Dendritic cell treated with granulocyte-macrophage colony-stimulating factor and Interleukin-4, amounts not matched to agents 40 ng/mL and 50 ng/mL, for 4 days (primary cell): ENCODE measurements at regions not wholly inside any gene's neighbourhood (a gene's known extent, or its start where the extent isn't known, plus 50 kb on each side); places are given as distances from the start of the nearest gene placed in this dataset.
"Not testable (repeated sequence)": the region's sequence is repeated elsewhere in the genome, so short reads cannot be mapped to it uniquely, and the experiment has no call there.

ENCODE experiments used
- H3K27ac Mint-ChIP-seq: one replicate; pipeline ENCODE4 v1.8.0; 2022; ENCODE audit warnings: mild to moderate bottlenecking, mixed read lengths
- H3K27me3 Mint-ChIP-seq: one replicate; pipeline ENCODE4 v1.8.0; 2022; ENCODE audit warnings: mild to moderate bottlenecking, mixed read lengths
- H3K36me3 Mint-ChIP-seq: one replicate; pipeline ENCODE4 v1.8.0; 2022; ENCODE audit warnings: low read depth, mixed read lengths
- H3K4me1 Mint-ChIP-seq: one replicate; pipeline ENCODE4 v1.8.0; 2022; ENCODE audit warnings: low read depth, mixed read lengths
- H3K4me3 Mint-ChIP-seq: one replicate; pipeline ENCODE4 v1.8.0; 2022; ENCODE audit warnings: mild to moderate bottlenecking, moderate library complexity, mixed read lengths
- H3K9me3 Mint-ChIP-seq: one replicate; pipeline ENCODE4 v1.8.0; 2022; ENCODE audit warnings: mixed read lengths
- intact Hi-C: fragments of 100-400 bp; cut with micrococcal nuclease; formaldehyde crosslinking; loops from one replicate; pipeline ENCODE4 v1.15.0; 2022

- intact Hi-C loops = no loop called here
- Mint-ChIP-seq H3K4me3 (no peak overlapping the region), H3K9me3 (peaks cover 39% of the 10 kb centered on the region), H3K36me3 (no peaks in the 10 kb centered on the region), H3K27me3 (no peaks in the 10 kb centered on the region), H3K4me1 (no peaks in the 10 kb centered on the region), H3K27ac (no peak overlapping the region)
Measured at GRCh38 chr13:65188721-65189120, 2041.4 kb downstream of the PCDH9 start.

GRCh38 chr13:65168026-65168425 is 2062.1 kb downstream of the PCDH9 start:
- H3K4me3 Mint-ChIP-seq = no peak overlapping the region
- H3K27me3 Mint-ChIP-seq = no peaks in the 10 kb centered on the region
- peaks cover 3% of the 10 kb centered on the region for H3K9me3 Mint-ChIP-seq
- intact Hi-C loops = no loop called here
- no peaks in the 10 kb centered on the region for H3K36me3 Mint-ChIP-seq
- no peak overlapping the region for H3K27ac Mint-ChIP-seq
- no peaks in the 10 kb centered on the region for H3K4me1 Mint-ChIP-seq

- H3K4me3 Mint-ChIP-seq = no peak overlapping the region
- intact Hi-C loops = no loop called here
- H3K27ac Mint-ChIP-seq = no peak overlapping the region
Measured at GRCh38 chr13:65166675-65167074, 2063.5 kb downstream of the PCDH9 start.

GRCh38 chr13:65159803-65160202 is 2070.3 kb downstream of the PCDH9 start:
- Mint-ChIP-seq H3K27ac (no peak overlapping the region), H3K4me1 (no peaks in the 10 kb centered on the region), H3K9me3 (peaks cover 16% of the 10 kb centered on the region), H3K27me3 (no peaks in the 10 kb centered on the region), H3K4me3 (no peak overlapping the region), H3K36me3 (no peaks in the 10 kb centered on the region)
- intact Hi-C loops = no loop called here

More at GRCh38 chr13:65166675-65167074, 2063.5 kb downstream of the PCDH9 start:
- H3K27me3 Mint-ChIP-seq = no peaks in the 10 kb centered on the region
- no peaks in the 10 kb centered on the region for H3K36me3 Mint-ChIP-seq
- no peaks in the 10 kb centered on the region for H3K4me1 Mint-ChIP-seq
- H3K9me3 Mint-ChIP-seq = peaks cover 14% of the 10 kb centered on the region

GRCh38 chr13:65155861-65156260 is 2074.3 kb downstream of the PCDH9 start:
- Mint-ChIP-seq H3K27me3 (no peaks in the 10 kb centered on the region), H3K9me3 (peaks cover 17% of the 10 kb centered on the region), H3K4me3 (no peak overlapping the region), H3K27ac (no peak overlapping the region), H3K36me3 (no peaks in the 10 kb centered on the region), H3K4me1 (no peaks in the 10 kb centered on the region)
- intact Hi-C loops = no loop called here

GRCh38 chr13:65154661-65155447 is 2075.3 kb downstream of the PCDH9 start:
- H3K9me3 Mint-ChIP-seq = peaks cover 17% of the 10 kb centered on the region
- H3K4me1 Mint-ChIP-seq = no peaks in the 10 kb centered on the region
- H3K27me3 Mint-ChIP-seq = no peaks in the 10 kb centered on the region
- H3K36me3 Mint-ChIP-seq = no peaks in the 10 kb centered on the region
- H3K27ac Mint-ChIP-seq = no peak overlapping the region
- H3K4me3 Mint-ChIP-seq = no peak overlapping the region
- intact Hi-C loops = no loop called here

GRCh38 chr13:65149687-65150086 is 2080.4 kb downstream of the PCDH9 start:
- H3K4me1 Mint-ChIP-seq = no peaks in the 10 kb centered on the region
- H3K27me3 Mint-ChIP-seq = no peaks in the 10 kb centered on the region

GRCh38 chr13:65143920-65144319 is 2086.2 kb downstream of the PCDH9 start:
- no peaks in the 10 kb centered on the region for H3K36me3 Mint-ChIP-seq
- H3K27ac Mint-ChIP-seq = no peak overlapping the region
- no peak overlapping the region for H3K4me3 Mint-ChIP-seq
- H3K9me3 Mint-ChIP-seq = peaks cover 12% of the 10 kb centered on the region
- no peaks in the 10 kb centered on the region for H3K4me1 Mint-ChIP-seq
- intact Hi-C loops = no loop called here
- no peaks in the 10 kb centered on the region for H3K27me3 Mint-ChIP-seq

More at GRCh38 chr13:65149687-65150086, 2080.4 kb downstream of the PCDH9 start:
- Mint-ChIP-seq H3K36me3 (no peaks in the 10 kb centered on the region), H3K27ac (no peak overlapping the region), H3K9me3 (peaks cover 29% of the 10 kb centered on the region), H3K4me3 (no peak overlapping the region)
- intact Hi-C loops = no loop called here

- no peak overlapping the region for H3K4me3 Mint-ChIP-seq
- no peak overlapping the region for H3K27ac Mint-ChIP-seq
- H3K9me3 Mint-ChIP-seq = peaks cover 21% of the 10 kb centered on the region
- H3K36me3 Mint-ChIP-seq = no peaks in the 10 kb centered on the region
- no peaks in the 10 kb centered on the region for H3K4me1 Mint-ChIP-seq
- intact Hi-C loops = no loop called here
- H3K27me3 Mint-ChIP-seq = no peaks in the 10 kb centered on the region
Measured at GRCh38 chr13:65133094-65133493, 2097.0 kb downstream of the PCDH9 start.

- Mint-ChIP-seq H3K36me3 (no peaks in the 10 kb centered on the region), H3K27me3 (no peaks in the 10 kb centered on the region), H3K27ac (no peak overlapping the region), H3K4me1 (no peaks in the 10 kb centered on the region), H3K4me3 (no peak overlapping the region), H3K9me3 (peaks cover 33% of the 10 kb centered on the region)
- intact Hi-C loops = no loop called here
Measured at GRCh38 chr13:65125236-65125635, 2104.9 kb downstream of the PCDH9 start.

GRCh38 chr13:65112531-65112941 is 2117.6 kb downstream of the PCDH9 start:
- no peaks in the 10 kb centered on the region for H3K4me1 Mint-ChIP-seq
- intact Hi-C loops = no loop called here
- peaks cover 27% of the 10 kb centered on the region for H3K9me3 Mint-ChIP-seq
- H3K36me3 Mint-ChIP-seq = no peaks in the 10 kb centered on the region
- H3K27ac Mint-ChIP-seq = no peak overlapping the region
- no peak overlapping the region for H3K4me3 Mint-ChIP-seq
- no peaks in the 10 kb centered on the region for H3K27me3 Mint-ChIP-seq

- no peaks in the 10 kb centered on the region for H3K4me1 Mint-ChIP-seq
- H3K9me3 Mint-ChIP-seq = peaks cover 31% of the 10 kb centered on the region
- intact Hi-C loops = no loop called here
- no peak overlapping the region for H3K27ac Mint-ChIP-seq
- H3K36me3 Mint-ChIP-seq = no peaks in the 10 kb centered on the region
- no peak overlapping the region for H3K4me3 Mint-ChIP-seq
- H3K27me3 Mint-ChIP-seq = no peaks in the 10 kb centered on the region
Measured at GRCh38 chr13:65112123-65112522, 2118.0 kb downstream of the PCDH9 start.

- Mint-ChIP-seq H3K27ac (no peak overlapping the region), H3K4me1 (no peaks in the 10 kb centered on the region), H3K27me3 (no peaks in the 10 kb centered on the region), H3K4me3 (no peak overlapping the region), H3K36me3 (no peaks in the 10 kb centered on the region), H3K9me3 (peaks cover 39% of the 10 kb centered on the region)
- intact Hi-C loops = no loop called here
Measured at GRCh38 chr13:65111223-65111622, 2118.9 kb downstream of the PCDH9 start.

- H3K36me3 Mint-ChIP-seq, H3K4me1 Mint-ChIP-seq, H3K4me3 Mint-ChIP-seq, intact Hi-C loops, H3K27me3 Mint-ChIP-seq, H3K27ac Mint-ChIP-seq: not testable (repeated sequence)
- peaks cover 31% of the 10 kb centered on the region for H3K9me3 Mint-ChIP-seq
Measured at GRCh38 chr13:65104436-65104835, 2125.7 kb downstream of the PCDH9 start.

GRCh38 chr13:65103351-65103750 is 2126.8 kb downstream of the PCDH9 start:
- H3K27me3 Mint-ChIP-seq = no peaks in the 10 kb centered on the region
- intact Hi-C loops = no loop called here

More at GRCh38 chr13:65103351-65103750, 2126.8 kb downstream of the PCDH9 start:
- no peak overlapping the region for H3K4me3 Mint-ChIP-seq
- peaks cover 20% of the 10 kb centered on the region for H3K9me3 Mint-ChIP-seq
- no peak overlapping the region for H3K27ac Mint-ChIP-seq
- H3K4me1 Mint-ChIP-seq = no peaks in the 10 kb centered on the region
- no peaks in the 10 kb centered on the region for H3K36me3 Mint-ChIP-seq
